ENCODE measurements at regions not wholly inside any gene's neighbourhood (a gene's known extent, or its start where the extent isn't known, plus 50 kb on each side); places are given as distances from the start of the nearest gene placed in this dataset.

- no peak for TF ChIP-seq EP300 (IDR thresholded peaks at IDR 0.05; ENCODE audit: low read depth in 2 of 2, low read length in 2 of 2)
- no peak for TF ChIP-seq EP300 (CRISPR knock-in tag; IDR thresholded peaks at IDR 0.05; ENCODE audit: borderline replicate concordance)
- no peak for TF ChIP-seq ZNF101 (CRISPR knock-in tag; IDR thresholded peaks at IDR 0.05; ENCODE audit: borderline replicate concordance, low read depth)
- TF ChIP-seq CTCF (CRISPR knock-in tag; IDR thresholded peaks at IDR 0.05) = no peak
- TF ChIP-seq ZNF292 (CRISPR knock-in tag; IDR thresholded peaks at IDR 0.05; ENCODE audit: borderline replicate concordance, low read depth) = no peak
- TF ChIP-seq ZNF670 (CRISPR knock-in tag; IDR thresholded peaks at IDR 0.05; ENCODE audit: borderline replicate concordance) = no peak
- TF ChIP-seq ZNF660 (CRISPR knock-in tag; IDR thresholded peaks at IDR 0.05; ENCODE audit: borderline replicate concordance, low read depth) = no peak
Measured at GRCh38 chr6:8545336-8545735, 110.0 kb upstream of the SLC35B3 start.

Data from HepG2 (cell line).